Stimulated activated CD8-positive, alpha-beta memory T cell treated with anti-CD3 and anti-CD28 coated beads, Interleukin-15, amount 100 ng/mL, for 48 hours (primary cell): ENCODE measurements at regions not wholly inside any gene's neighbourhood (a gene's known extent, or its start where the extent isn't known, plus 50 kb on each side); places are given as distances from the start of the nearest gene placed in this dataset.
"Not testable (repeated sequence)": the region's sequence is repeated elsewhere in the genome, so short reads cannot be mapped to it uniquely, and the experiment has no call there.

Experiments used
- DNase-seq, 2 donors: peaks; one replicate each; pipeline ENCODE4 v3.0.0-alpha.2; 2020; ENCODE audit warnings: low read depth in 2 of 2

GRCh38 chr12:92431146-92431545 lies 271.6 kb upstream of the PLEKHG7 start:
- peak in 1 of 2 donors; percentile 25 for DNase-seq

- no peak for DNase-seq
Observed at GRCh38 chr12:92426332-92426731, 276.5 kb upstream of the PLEKHG7 start.

DNA sequence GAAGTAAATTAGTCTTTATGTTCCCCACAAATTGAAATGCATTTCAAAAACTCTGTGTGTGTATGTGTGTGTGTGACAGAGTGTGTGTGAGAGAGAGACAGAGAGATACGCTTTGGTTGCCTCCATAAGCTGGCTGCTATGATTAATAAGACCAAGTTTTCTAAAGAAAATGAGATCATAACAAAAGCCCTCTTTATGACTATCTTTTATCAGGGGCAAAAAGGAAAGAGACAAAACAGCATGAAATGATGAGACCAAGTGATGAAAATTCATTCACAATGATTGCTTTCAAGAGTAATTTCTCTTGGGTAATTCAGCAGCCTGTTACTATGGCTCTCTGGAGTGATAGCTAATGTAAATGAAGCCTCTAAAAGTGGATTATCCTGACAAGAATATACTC lies 277.6 kb upstream of the PLEKHG7 start:
- no peak for DNase-seq

- DNase-seq = no peak
Observed at GRCh38 chr12:92424338-92424737, 278.5 kb upstream of the PLEKHG7 start.

- DNase-seq = no peak
Observed at GRCh38 chr12:92421701-92422100, 276.1 kb upstream of the BTG1 start.

DNA sequence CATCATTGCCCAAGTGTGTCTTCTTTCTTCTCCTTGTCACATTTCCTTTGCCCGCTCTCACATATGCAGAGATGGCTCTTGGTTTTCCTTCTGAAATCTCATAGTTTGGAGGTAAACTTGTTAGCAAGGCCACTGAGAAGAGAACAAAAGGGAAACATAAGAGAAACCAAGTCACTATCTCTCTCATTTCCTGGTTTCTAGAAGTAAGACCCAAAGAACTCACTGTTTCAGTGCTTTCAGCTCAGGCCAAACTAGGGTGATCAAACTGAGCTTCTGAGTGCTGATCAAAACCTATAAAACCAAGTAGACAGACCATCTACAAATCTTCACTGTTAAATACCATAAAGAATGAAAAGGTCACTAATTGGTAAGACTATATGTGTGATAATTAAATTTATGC lies 275.4 kb upstream of the BTG1 start:
- no peak for DNase-seq

GRCh38 chr12:92419201-92419600 lies 273.6 kb upstream of the BTG1 start:
- no peak for DNase-seq

- no peak for DNase-seq
Observed at GRCh38 chr12:92418381-92418780, 272.7 kb upstream of the BTG1 start.

DNA sequence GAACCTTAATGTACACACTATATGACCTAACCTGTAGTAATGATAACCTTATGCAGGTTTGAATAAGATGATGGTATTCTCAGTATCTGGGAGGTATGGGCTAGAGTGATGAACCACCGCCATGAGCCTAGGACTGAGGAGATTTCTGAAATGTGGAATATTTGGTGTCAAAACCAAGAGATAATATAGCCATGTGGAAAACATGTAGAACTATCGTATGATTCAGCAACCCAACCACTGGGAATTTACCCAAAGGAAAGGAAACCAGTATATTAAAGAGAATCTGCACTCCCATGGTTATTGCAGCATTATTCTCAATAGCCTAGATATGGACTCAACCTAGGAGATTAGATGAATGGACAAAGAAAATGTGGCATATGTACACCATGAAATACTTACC lies 271.7 kb upstream of the BTG1 start:
- DNase-seq = no peak

- no peak for DNase-seq
Observed at GRCh38 chr12:92416385-92416812, 270.8 kb upstream of the BTG1 start.

GRCh38 chr12:92414170-92415070 lies 268.8 kb upstream of the BTG1 start:
- no peak for DNase-seq

DNA sequence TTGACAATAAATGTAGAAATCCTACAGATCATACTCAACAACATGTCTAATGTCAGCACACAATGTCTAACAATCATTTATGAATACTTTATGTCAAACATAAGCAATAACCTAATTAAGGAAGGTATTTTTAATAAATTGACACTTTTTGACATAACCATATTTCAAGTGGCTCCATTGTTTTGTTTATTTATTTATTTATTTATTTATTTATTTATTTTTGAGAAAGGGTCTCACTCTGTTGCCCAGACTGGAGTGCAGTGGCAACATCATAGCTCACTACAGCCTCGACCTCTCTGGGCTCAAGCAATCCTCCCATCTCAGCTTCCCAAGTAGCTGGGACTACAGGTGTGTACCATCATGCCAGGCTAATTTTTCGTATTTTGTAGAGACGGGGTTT lies 267.6 kb upstream of the BTG1 start:
- no peak for DNase-seq

DNA sequence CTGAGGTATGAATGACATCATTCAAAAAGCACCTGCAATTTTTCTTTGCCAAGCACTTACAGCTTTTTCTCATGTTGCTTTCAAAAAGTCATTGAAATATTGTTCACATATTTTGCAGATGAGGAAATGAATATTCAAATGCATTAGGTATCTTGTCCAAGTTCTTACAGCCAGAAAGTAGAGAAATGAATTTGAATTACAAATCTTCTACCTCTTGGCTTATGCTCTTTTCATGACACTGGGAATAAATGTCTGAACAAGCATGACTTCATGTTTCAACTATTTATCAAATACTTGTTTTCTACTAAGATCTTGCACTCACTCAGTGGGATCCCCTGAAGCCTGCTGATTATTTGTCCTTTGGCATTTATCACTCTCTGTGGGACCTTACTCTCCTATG lies 267.2 kb upstream of the BTG1 start:
- DNase-seq = no peak

GRCh38 chr12:92411687-92412086 lies 266.0 kb upstream of the BTG1 start:
- DNase-seq = no peak

DNA sequence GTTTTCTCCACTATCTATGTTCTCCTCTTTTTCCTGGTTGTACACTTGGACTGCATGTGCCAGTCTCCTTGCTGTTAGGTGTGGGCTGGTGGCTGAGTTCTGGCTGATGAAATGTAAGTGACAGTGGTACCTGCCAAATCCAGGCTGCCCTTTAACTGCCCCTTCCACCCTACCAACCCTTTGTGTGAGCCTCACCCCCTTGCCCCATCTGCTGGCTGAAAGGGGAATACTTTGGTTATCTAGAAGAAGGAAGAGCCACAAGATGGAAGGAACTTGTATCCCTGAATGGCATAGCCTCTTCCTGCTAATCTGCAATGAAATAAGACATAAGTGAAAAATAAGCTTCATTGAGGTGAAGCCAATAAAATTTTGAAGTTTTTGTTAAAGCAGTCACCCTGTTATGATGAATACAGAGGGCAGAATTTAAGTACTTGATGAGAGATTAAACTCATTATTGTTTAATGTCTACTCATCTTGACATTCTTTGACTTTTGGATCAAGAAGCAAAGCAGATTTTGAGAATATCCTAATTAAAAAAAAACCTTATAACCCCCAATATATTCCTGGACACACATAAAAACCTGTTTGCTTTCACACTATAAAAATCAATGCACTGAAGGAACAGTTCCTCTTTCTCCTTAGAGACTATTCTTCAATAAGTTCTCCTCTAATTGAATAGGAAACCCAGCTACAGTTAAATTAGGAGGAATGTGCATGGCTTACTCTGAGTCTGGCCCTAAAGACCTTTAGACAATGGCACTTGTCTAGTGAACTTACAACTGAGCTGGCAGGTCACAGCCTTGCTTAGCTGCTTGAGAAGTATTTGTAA lies 262.6 kb upstream of the BTG1 start:
- DNase-seq = peak in 1 of 2 donors; percentile 28

- not testable (repeated sequence) for DNase-seq
Observed at GRCh38 chr12:92406404-92407070, 260.9 kb upstream of the BTG1 start.

DNA sequence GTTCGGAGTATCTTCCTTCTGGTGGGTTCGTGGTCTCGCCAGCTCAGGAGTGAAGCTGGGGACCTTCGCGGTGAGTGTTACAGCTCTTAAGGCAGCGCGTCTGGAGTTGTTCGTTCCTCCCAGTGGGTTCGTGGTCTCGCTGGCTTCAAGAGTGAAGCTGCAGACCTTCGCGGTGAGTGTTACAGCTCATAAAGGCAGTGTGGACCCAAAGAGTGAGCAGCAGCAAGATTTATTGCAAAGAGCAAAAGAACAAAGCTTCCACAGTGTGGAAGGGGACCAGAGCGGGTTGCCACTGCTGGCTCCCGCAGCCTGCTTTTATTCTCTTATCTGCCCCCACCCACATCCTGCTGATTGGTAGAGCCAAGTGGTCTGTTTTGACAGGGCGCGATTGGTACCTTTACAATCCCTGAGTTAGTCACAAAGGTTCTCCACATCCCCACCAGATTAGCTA lies 260.2 kb upstream of the BTG1 start:
- peak; percentile 17 to 47 for DNase-seq

DNA sequence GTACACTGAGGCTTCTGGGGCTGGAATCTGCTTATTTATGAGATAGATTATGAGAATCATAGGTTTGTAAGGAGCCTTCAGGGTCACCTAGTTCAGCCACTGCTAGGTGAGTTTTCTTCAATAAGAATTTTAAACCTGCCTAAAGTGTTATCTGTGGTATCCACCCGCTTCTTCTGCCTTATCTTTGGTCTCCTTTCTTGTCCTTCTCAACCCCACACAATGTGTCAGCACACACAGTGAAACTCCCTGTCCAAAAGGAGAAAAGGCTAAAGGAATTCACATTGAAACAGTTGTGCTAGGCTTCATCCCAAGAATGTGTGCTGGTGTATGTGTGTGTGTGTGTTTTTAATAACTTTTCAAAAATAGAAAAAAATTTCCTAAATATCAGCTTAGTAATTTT lies 259.3 kb upstream of the BTG1 start:
- DNase-seq = no peak

GRCh38 chr12:92404259-92404894 lies 258.7 kb upstream of the BTG1 start:
- no peak for DNase-seq

DNA sequence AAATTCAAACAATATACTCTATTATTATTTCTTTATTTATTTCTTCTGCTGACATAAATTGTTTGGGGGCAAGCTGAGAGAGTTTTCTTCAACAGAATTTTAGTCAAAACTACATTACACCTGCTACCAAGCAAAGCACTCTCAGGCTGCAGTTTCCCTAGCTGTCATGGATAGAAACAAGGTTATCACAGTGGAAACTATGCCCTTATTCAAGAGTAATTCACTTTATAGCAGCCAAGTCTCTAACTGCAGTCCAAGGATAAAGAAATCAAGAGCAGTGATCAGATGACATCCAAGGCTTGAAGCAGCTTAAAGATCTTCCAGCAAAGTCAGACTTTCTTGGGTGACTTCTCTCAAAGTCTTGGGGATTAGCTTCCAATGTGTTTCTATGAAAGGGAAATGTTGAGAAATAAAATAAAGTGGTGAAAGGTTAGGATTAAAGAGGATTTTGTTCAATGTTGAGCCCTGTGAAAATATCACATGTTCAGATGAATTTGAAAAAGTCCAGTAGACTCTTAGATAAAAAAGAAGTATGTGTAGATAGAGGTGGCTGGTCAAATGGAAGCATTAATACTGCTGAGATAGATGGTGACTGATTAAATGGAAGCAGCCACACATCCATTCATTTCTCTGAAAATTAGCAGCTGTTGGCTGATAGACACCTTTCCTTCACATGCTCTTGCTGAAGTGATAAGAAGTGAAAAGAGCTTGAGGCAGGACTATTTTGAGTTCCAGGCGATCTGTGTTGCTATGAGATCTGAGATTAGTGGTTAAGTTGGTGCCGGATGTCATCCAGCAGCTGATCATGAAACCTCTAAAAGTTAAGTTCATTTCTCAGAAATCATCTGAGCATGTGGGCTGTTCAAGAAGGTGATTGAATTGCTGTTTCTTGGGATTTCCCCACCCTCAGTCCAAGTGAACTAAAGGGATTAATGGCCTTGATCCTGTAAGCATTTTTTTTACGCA lies 257.8 kb upstream of the BTG1 start:
- DNase-seq = peak; percentile 23 to 32
